Sigmoid colon (tissue), 6 donors: ENCODE measurements at regions not wholly inside any gene's neighbourhood (a gene's known extent, or its start where the extent isn't known, plus 50 kb on each side); places are given as distances from the start of the nearest gene placed in this dataset.

Experiments used
- DNase-seq: peaks from one replicate; pipeline ENCODE4 v3.0.0-alpha.2; 2019
- H3K27ac ChIP-seq, 4 donors: fragments of 200-600 bp; sonication (generic); one replicate each; pipeline ENCODE4 v1.5.1; 2016 to 2019; ENCODE audit warnings: mild to moderate bottlenecking in 1 of 4
- H3K27me3 ChIP-seq, 3 donors: fragments of 200-600 bp; sonication (generic); one replicate each; pipeline ENCODE4 v1.5.1; 2019; ENCODE audit warnings: mild to moderate bottlenecking in 1 of 3
- H3K36me3 ChIP-seq, 4 donors: fragments of 200-600 bp; sonication (generic); one replicate each; pipeline ENCODE4 v1.5.1; 2016 to 2019
- H3K4me1 ChIP-seq, 4 donors: fragments of 200-600 bp; sonication (generic); one replicate each; pipeline ENCODE4 v1.5.1; 2017 to 2019
- H3K4me3 ChIP-seq, 4 donors: fragments of 200-600 bp; sonication (generic); one replicate each; pipeline ENCODE4 v1.5.1; 2017 to 2019; ENCODE audit warnings: mild to moderate bottlenecking in 2 of 4, moderate library complexity in 1 of 4
- H3K9me3 ChIP-seq, 4 donors: fragments of 200-600 bp in 3 of 4; sonication (generic) in 3 of 4; one replicate each; pipeline versions ENCODE4 v1.5.1 to v1.6.1; 2013 to 2019
- EP300 ChIP-seq, 4 donors: sonication (generic); formaldehyde crosslinking; IDR thresholded peaks; one replicate each; pipeline ENCODE4 v1.6.1; 2017; ENCODE audit warnings: antibody characterized with exemption in 4 of 4
- POLR2A ChIP-seq, 2 donors: fragments of 450-650 bp; IDR thresholded peaks; one replicate each; pipeline ENCODE4 v1.6.1; 2016; ENCODE audit warnings: antibody characterized with exemption in 2 of 2, mild to moderate bottlenecking in 2 of 2, moderate library complexity in 2 of 2
- POLR2AphosphoS5 ChIP-seq, 4 donors: sonication (generic); formaldehyde crosslinking; IDR thresholded peaks; one replicate each; pipeline ENCODE4 v1.6.1; 2017; ENCODE audit warnings: antibody characterized with exemption in 4 of 4
- WGBS, 2 donors: extraction: QIAGEN DNeasy Blood & Tissue Kit; methylation state at CpG; one replicate each; pipeline ENCODE4 v1.1.7; 2013; 5-methylcytosine and 5-hydroxymethylcytosine counted together
- intact Hi-C: fragments of 100-400 bp; cut with DNase I; formaldehyde crosslinking; loops from one replicate; pipeline ENCODE4 v1.15.1; 2023
- TF ChIP-seq, protein P1 (sequence below), 4 experiments: fragments of 450-650 bp in 3 of 4; fragments of 200-600 bp in 1 of 4; IDR thresholded peaks; one replicate each; pipeline ENCODE4 v1.5.1; 2016 to 2019; ENCODE audit warnings: antibody characterized with exemption in 4 of 4, mild to moderate bottlenecking in 3 of 4, moderate library complexity in 2 of 4
- donor health status: healthy with polysubstance abuse.
- donor health status: healthy.

DNA sequence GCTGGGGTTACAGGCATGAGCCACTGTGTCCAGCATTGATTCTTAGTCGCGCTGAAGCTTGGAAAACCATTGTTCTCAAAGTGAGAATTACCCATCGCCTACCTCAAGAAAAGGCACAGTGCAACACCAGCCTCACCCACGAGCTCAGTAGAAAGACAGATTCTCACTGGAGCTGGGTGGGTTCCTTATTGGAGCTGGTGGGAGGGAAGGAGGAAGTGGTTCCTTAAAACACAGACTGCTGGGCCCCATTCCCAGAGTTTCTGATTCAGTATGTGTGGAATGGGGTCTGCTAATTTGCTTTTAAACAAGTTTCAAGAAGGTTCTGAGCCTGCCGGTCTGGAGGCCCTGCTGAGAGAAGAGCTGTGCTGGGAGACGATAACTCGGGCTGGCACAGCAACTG lies 264.7 kb downstream of the ENGASE start:
- H3K27me3 ChIP-seq: no peaks in the 10 kb centered on the region
- WGBS, 2 donors: 71 to 77% methylated on average over 7 of the region's 7 CpGs
- no peak overlapping the region for H3K4me3 ChIP-seq
- no peak for TF ChIP-seq EP300 (IDR thresholded peaks at IDR 0.05)
- TF ChIP-seq, protein P1, sequence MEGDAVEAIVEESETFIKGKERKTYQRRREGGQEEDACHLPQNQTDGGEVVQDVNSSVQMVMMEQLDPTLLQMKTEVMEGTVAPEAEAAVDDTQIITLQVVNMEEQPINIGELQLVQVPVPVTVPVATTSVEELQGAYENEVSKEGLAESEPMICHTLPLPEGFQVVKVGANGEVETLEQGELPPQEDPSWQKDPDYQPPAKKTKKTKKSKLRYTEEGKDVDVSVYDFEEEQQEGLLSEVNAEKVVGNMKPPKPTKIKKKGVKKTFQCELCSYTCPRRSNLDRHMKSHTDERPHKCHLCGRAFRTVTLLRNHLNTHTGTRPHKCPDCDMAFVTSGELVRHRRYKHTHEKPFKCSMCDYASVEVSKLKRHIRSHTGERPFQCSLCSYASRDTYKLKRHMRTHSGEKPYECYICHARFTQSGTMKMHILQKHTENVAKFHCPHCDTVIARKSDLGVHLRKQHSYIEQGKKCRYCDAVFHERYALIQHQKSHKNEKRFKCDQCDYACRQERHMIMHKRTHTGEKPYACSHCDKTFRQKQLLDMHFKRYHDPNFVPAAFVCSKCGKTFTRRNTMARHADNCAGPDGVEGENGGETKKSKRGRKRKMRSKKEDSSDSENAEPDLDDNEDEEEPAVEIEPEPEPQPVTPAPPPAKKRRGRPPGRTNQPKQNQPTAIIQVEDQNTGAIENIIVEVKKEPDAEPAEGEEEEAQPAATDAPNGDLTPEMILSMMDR (IDR thresholded peaks at IDR 0.05): no peak
- TF ChIP-seq POLR2A (IDR thresholded peaks at IDR 0.05): no peak
- no peak for TF ChIP-seq POLR2AphosphoS5 (IDR thresholded peaks at IDR 0.05)
- H3K36me3 ChIP-seq: peaks cover 0 to 10% (median 0%) of the 10 kb centered on the region in 4 donors
- peak overlapping the region in 1 of 4 donors; percentile 5 for H3K27ac ChIP-seq
- intact Hi-C loops: no loop called here
- no peaks in the 10 kb centered on the region for H3K9me3 ChIP-seq
- DNase-seq: no peak
- H3K4me1 ChIP-seq: peaks cover 0 to 28% (median 15%) of the 10 kb centered on the region in 4 donors

DNA sequence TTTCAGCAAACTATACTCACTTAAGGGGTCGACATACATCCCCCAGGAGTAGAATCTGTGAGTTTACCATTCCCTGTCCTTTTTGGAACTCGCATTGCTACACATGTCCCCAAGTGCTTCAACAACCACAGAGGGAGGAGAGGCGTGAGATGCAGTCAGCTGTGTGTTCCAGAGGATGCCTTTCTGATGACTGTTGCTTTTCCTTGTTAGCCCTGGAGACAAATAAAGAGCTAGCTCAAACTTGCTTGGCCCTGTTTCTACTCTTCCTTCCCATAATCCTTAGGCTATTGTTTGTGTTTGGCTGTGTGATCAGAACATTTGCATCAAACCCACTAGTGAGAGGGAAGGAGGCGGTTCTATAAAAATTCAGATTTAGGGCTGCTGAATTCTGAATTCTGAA lies 264.0 kb downstream of the ENGASE start:
- DNase-seq: no peak
- H3K9me3 ChIP-seq: no peaks in the 10 kb centered on the region
- intact Hi-C loops: no loop called here
- H3K4me1 ChIP-seq: peaks cover 0 to 28% (median 15%) of the 10 kb centered on the region in 4 donors
- H3K36me3 ChIP-seq: peaks cover 0 to 10% (median 0%) of the 10 kb centered on the region in 4 donors
- no peaks in the 10 kb centered on the region for H3K27me3 ChIP-seq
- 39 to 64% methylated on average over 4 of the region's 4 CpGs for WGBS, 2 donors
- H3K4me3 ChIP-seq: no peak overlapping the region
- TF ChIP-seq POLR2AphosphoS5 (IDR thresholded peaks at IDR 0.05): no peak
- no peak overlapping the region for H3K27ac ChIP-seq

DNA sequence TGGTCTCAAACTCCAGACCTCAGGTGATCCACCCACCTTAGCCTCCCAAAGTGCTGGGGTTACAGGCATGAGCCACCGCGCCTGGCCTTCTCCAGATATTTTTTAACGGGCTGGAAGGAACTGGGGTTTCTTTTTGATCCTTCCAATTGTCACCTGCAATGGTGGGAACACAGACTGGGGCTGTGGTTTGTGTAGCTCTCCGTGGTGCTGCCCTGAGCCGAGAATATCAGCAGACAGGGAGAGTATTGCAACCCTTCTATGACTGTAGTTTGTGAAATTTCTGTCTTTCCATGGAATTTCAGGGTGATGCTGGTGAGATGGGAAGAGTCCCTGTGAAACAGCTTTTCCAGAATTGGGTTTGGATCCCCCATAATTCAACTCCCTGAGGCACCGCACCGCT lies 263.5 kb downstream of the ENGASE start:
- H3K27me3 ChIP-seq: no peaks in the 10 kb centered on the region
- WGBS, 2 donors: 50 to 52% methylated on average over 7 of the region's 7 CpGs
- no peak for TF ChIP-seq POLR2AphosphoS5 (IDR thresholded peaks at IDR 0.05)
- TF ChIP-seq, protein P1 (IDR thresholded peaks at IDR 0.05): no peak
- no peak for TF ChIP-seq POLR2A (IDR thresholded peaks at IDR 0.05)
- no peak for TF ChIP-seq EP300 (IDR thresholded peaks at IDR 0.05)
- intact Hi-C loops: no loop called here
- no peaks in the 10 kb centered on the region for H3K9me3 ChIP-seq
- DNase-seq: no peak
- peaks cover 0 to 28% (median 15%) of the 10 kb centered on the region in 4 donors for H3K4me1 ChIP-seq
- H3K4me3 ChIP-seq: no peak overlapping the region
- no peak overlapping the region for H3K27ac ChIP-seq
- peaks cover 0 to 10% (median 0%) of the 10 kb centered on the region in 4 donors for H3K36me3 ChIP-seq

DNA sequence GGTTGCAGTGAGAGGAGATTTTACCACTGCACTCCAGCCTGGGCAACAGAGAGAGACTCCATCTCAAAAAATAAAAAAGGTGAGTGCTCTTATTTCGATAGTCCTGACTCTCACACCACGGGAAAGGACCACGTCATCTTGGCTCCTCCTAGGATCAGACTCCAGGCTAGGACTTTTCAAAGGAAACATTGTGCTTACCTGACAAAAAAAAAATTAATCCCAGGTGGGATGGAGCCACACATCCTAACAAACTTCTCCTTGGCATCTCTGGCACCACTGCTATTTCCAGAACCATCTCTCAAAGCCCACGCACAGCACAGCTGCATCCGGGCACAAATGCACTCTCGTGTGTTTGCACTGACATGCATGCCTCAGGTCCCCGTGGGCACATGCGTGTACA lies 262.4 kb downstream of the ENGASE start:
- Histone ChIP-seq H3K36me3 (peaks cover 0 to 10% (median 0%) of the 10 kb centered on the region in 4 donors), H3K27me3 (no peaks in the 10 kb centered on the region), H3K4me1 (peaks cover 0 to 28% (median 15%) of the 10 kb centered on the region in 4 donors), H3K4me3 (no peak overlapping the region), H3K9me3 (no peaks in the 10 kb centered on the region), H3K27ac (no peak overlapping the region)
- TF ChIP-seq POLR2AphosphoS5 (IDR thresholded peaks at IDR 0.05) (no peak), POLR2A (IDR thresholded peaks at IDR 0.05) (no peak), EP300 (IDR thresholded peaks at IDR 0.05) (no peak)
- 68 to 70% methylated on average over 8 of the region's 8 CpGs for WGBS, 2 donors
- intact Hi-C loops: no loop called here
- no peak for DNase-seq

DNA sequence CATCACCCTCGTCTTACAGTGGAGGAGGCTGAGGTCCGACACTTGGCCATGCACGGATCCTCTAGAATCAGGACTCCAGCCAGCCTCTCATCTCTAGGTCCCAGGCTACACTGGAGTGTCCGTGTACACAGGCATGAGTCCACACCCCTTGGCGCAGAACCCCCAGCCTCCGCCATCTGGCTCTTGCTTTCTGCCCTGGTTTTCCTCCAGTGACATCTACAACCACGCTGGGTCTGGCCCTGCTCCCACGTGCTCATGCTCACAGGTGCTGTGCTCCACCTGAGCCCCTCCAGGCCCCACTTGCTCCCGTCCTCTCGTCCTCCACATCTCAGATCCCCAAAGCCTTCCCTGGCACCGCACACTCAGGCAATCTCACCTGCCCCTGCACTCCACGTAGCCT lies 260.8 kb downstream of the ENGASE start:
- Histone ChIP-seq H3K27me3 (no peaks in the 10 kb centered on the region), H3K4me3 (no peak overlapping the region), H3K9me3 (no peaks in the 10 kb centered on the region), H3K4me1 (peaks cover 0 to 21% (median 15%) of the 10 kb centered on the region in 4 donors), H3K27ac (no peak overlapping the region), H3K36me3 (no peaks in the 10 kb centered on the region)
- intact Hi-C loops: no loop called here
- DNase-seq: no peak
- 65 to 78% methylated on average over 12 of the region's 12 CpGs for WGBS, 2 donors
- no peak for TF ChIP-seq POLR2AphosphoS5 (IDR thresholded peaks at IDR 0.05)
- TF ChIP-seq, protein P1 (IDR thresholded peaks at IDR 0.05): no peak
- TF ChIP-seq EP300 (IDR thresholded peaks at IDR 0.05): no peak
- TF ChIP-seq POLR2A (IDR thresholded peaks at IDR 0.05): no peak

DNA sequence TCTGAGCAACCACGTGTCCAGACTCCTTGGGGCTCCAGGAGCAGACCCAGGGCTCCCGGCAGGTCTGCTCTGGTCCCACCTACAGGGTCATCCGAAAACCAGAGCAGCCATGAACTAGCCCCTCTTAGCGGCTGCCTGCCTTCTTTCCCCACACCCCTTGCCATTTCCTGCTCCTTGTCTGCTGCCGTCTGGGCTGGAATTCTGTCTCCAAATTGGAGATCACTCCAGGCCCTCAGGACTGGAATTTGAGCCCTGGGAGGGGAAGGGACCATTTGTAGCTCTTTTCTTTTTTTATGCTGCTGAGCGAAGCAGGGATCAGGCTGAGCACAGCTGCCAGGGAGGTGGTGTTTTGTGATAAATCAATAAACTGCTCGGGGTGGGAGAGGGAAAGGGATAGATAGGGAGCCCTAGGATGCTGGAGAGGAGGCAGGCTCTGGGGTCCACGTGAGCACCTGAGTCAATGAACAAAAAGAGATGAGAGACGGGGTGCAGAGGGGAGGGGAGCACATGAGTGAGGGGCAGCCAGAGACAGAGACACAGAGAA lies 257.5 kb downstream of the ENGASE start:
- Histone ChIP-seq H3K27ac (no peak overlapping the region), H3K27me3 (no peaks in the 10 kb centered on the region), H3K4me3 (no peak overlapping the region), H3K36me3 (no peaks in the 10 kb centered on the region), H3K4me1 (no peaks in the 10 kb centered on the region), H3K9me3 (no peaks in the 10 kb centered on the region)
- TF ChIP-seq POLR2A (IDR thresholded peaks at IDR 0.05) (no peak), POLR2AphosphoS5 (IDR thresholded peaks at IDR 0.05) (no peak), EP300 (IDR thresholded peaks at IDR 0.05) (no peak)
- TF ChIP-seq, protein P1 (IDR thresholded peaks at IDR 0.05): no peak
- no peak for DNase-seq
- 34 to 37% methylated on average over 9 of the region's 9 CpGs for WGBS, 2 donors
- intact Hi-C loops: no loop called here
